HepG2 (cell line): ENCODE measurements at regions not wholly inside any gene's neighbourhood (a gene's known extent, or its start where the extent isn't known, plus 50 kb on each side); places are given as distances from the start of the nearest gene placed in this dataset.

ENCODE experiments used
- ASH2L ChIP-seq: fragments of 300-600, 200-600 bp; sonication (generic); IDR thresholded peaks from 2 replicates; pipeline ENCODE4 v1.7.0; 2017; ENCODE audit warnings: low read depth, mild to moderate bottlenecking, moderate library complexity, mixed read lengths, low read length; ENCODE audit not compliant: insufficient read length
- CHD4 ChIP-seq: fragments of 200-600 bp; sonication (generic); IDR thresholded peaks from 2 replicates; pipeline ENCODE4 v1.7.0; 2017; ENCODE audit warnings: mild to moderate bottlenecking, low read length, borderline replicate concordance
- DNMT3B ChIP-seq: conservative IDR thresholded peaks from 2 replicates; pipeline ENCODE4 v1.6.1; 2016; ENCODE audit warnings: missing biosample characterization, control low read depth
- E2F2 ChIP-seq: sonication (generic); formaldehyde crosslinking; IDR thresholded peaks from 2 replicates; pipeline ENCODE4 v1.4.0; 2020; ENCODE audit warnings: missing genetic modification reagents, borderline replicate concordance
- HES4 ChIP-seq: sonication (generic); formaldehyde crosslinking; IDR thresholded peaks from 2 replicates; pipeline ENCODE4 v1.9.0; 2021; ENCODE audit warnings: mild to moderate bottlenecking, missing genetic modification reagents, borderline replicate concordance
- NFE2L1 ChIP-seq: sonication (generic); formaldehyde crosslinking; IDR thresholded peaks from 2 replicates; pipeline ENCODE4 v1.4.0; 2020; ENCODE audit warnings: missing genetic modification reagents, mild to moderate bottlenecking, borderline replicate concordance
- NFKB2 ChIP-seq: sonication (generic); formaldehyde crosslinking; IDR thresholded peaks from 2 replicates; pipeline ENCODE4 v1.4.0; 2020; ENCODE audit warnings: missing genetic modification reagents, borderline replicate concordance
- SALL1 ChIP-seq: sonication (generic); formaldehyde crosslinking; IDR thresholded peaks from 2 replicates; pipeline ENCODE4 v1.8.0; 2022; ENCODE audit warnings: mild to moderate bottlenecking, missing genetic modification reagents
- SIN3B ChIP-seq: fragments of 150-350 bp; IDR thresholded peaks from 2 replicates; pipeline ENCODE4 v1.6.1; 2014; ENCODE audit warnings: low read length
- SMARCC2 ChIP-seq: fragments of 450-650 bp; IDR thresholded peaks from 2 replicates; pipeline ENCODE4 v1.6.1; 2017; ENCODE audit warnings: antibody characterized with exemption, mild to moderate bottlenecking
- TBX3 ChIP-seq: fragments of 450-650 bp; IDR thresholded peaks from 2 replicates; pipeline ENCODE4 v1.6.1; 2017; ENCODE audit warnings: antibody characterized with exemption, mild to moderate bottlenecking, inconsistent platforms, borderline replicate concordance
- TCF7 ChIP-seq: sonication (generic); IDR thresholded peaks from 2 replicates; pipeline ENCODE4 v1.6.1; 2016; ENCODE audit warnings: antibody characterized with exemption, low read depth
- WIZ ChIP-seq: sonication (generic); formaldehyde crosslinking; IDR thresholded peaks from 2 replicates; pipeline ENCODE4 v1.5.1; 2020; ENCODE audit warnings: mild to moderate bottlenecking, missing genetic modification reagents
- ZBTB34 ChIP-seq: sonication (generic); formaldehyde crosslinking; IDR thresholded peaks from 2 replicates; pipeline ENCODE4 v1.8.0; 2022; ENCODE audit warnings: mild to moderate bottlenecking, missing genetic modification reagents
- ZNF276 ChIP-seq: sonication (generic); formaldehyde crosslinking; IDR thresholded peaks from 2 replicates; pipeline ENCODE4 v1.4.0; 2020; ENCODE audit warnings: mild to moderate bottlenecking, low read depth, missing genetic modification reagents
- ZNF383 ChIP-seq: sonication (generic); formaldehyde crosslinking; IDR thresholded peaks from 2 replicates; pipeline ENCODE4 v1.4.0; 2020; ENCODE audit warnings: missing genetic modification reagents, mild to moderate bottlenecking, borderline replicate concordance
- ZNF503 ChIP-seq: sonication (generic); formaldehyde crosslinking; IDR thresholded peaks from 2 replicates; pipeline ENCODE4 v1.4.0; 2020; ENCODE audit warnings: missing genetic modification reagents
- ZNF552 ChIP-seq: sonication (generic); formaldehyde crosslinking; IDR thresholded peaks from 2 replicates; pipeline ENCODE4 v1.9.0; 2022; ENCODE audit warnings: missing genetic modification reagents, mild to moderate bottlenecking, borderline replicate concordance
- ZNF562 ChIP-seq: sonication (generic); formaldehyde crosslinking; IDR thresholded peaks from 2 replicates; pipeline ENCODE4 v1.8.0; 2022; ENCODE audit warnings: missing genetic modification reagents, borderline replicate concordance
- ZNF570 ChIP-seq: sonication (generic); formaldehyde crosslinking; IDR thresholded peaks from 2 replicates; pipeline ENCODE4 v1.4.0; 2020; ENCODE audit warnings: mild to moderate bottlenecking, missing genetic modification reagents, borderline replicate concordance
- ZSCAN9 ChIP-seq: IDR thresholded peaks from 2 replicates; pipeline ENCODE4 v1.6.1; 2016; ENCODE audit warnings: borderline replicate concordance
- TF ChIP-seq, protein P1 (sequence below): sonication (generic); formaldehyde crosslinking; IDR thresholded peaks from 2 replicates; pipeline ENCODE4 v1.4.0; 2020; ENCODE audit warnings: mild to moderate bottlenecking, missing genetic modification reagents

- TF ChIP-seq ASH2L (peak; percentile 13), SALL1 (peak; percentile 64; the same call in 1 of the 2 replicates), SMARCC2 (0 out of 2 replicates have a peak, but pooled peaks have one; percentile 46), SIN3B (no peak), ZSCAN9 (CRISPR knock-in tag) (0 out of 2 replicates have a peak, but pooled peaks have one; percentile 20), ZNF562 (CRISPR knock-in tag) (no peak), ZNF570 (CRISPR knock-in tag) (no peak), E2F2 (CRISPR knock-in tag) (no peak), CHD4 (peak; percentile 100), ZNF276 (CRISPR knock-in tag) (0 out of 2 replicates have a peak, but pooled peaks have one; percentile 1), ZNF503 (CRISPR knock-in tag) (no peak), NFE2L1 (CRISPR knock-in tag) (no peak), TBX3 (0 out of 2 replicates have a peak, but pooled peaks have one; percentile 9), ZBTB34 (CRISPR knock-in tag) (no peak), ZNF552 (CRISPR knock-in tag) (no peak), TCF7 (peak; percentile 43; the same call in 1 of the 2 replicates), ZNF383 (CRISPR knock-in tag) (peak; percentile 56; the same call in 1 of the 2 replicates), DNMT3B (CRISPR knock-in tag) (no peak), WIZ (no peak), NFKB2 (CRISPR knock-in tag) (no peak), HES4 (no peak)
- TF ChIP-seq, protein P1, sequence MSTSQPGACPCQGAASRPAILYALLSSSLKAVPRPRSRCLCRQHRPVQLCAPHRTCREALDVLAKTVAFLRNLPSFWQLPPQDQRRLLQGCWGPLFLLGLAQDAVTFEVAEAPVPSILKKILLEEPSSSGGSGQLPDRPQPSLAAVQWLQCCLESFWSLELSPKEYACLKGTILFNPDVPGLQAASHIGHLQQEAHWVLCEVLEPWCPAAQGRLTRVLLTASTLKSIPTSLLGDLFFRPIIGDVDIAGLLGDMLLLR: no peak
Measured at GRCh38 chr6:137810554-137811120, 56.4 kb upstream of the TNFAIP3 start (continued).
